HG02885 (cell line): ENCODE measurements at regions not wholly inside any gene's neighbourhood (a gene's known extent, or its start where the extent isn't known, plus 50 kb on each side); places are given as distances from the start of the nearest gene placed in this dataset.

Experiments
- ATAC-seq: cut with Tn5 transposase; IDR thresholded peaks from one replicate; pipeline ENCODE4 v1.9.1; 2021; ENCODE audit warnings: mild to moderate bottlenecking; ENCODE audit not compliant: unreplicated experiment, poor library complexity

- no peak for ATAC-seq
These were observed 50.8 kb upstream of the TSHZ2 start for GRCh38 chr20:52921340-52921739.

GRCh38 chr20:52918311-52918710, 53.8 kb upstream of the TSHZ2 start:
- ATAC-seq, result no peak

GRCh38 chr20:52915564-52915963, 56.6 kb upstream of the TSHZ2 start:
- ATAC-seq, result no peak

GRCh38 chr20:52914870-52915269, 57.3 kb upstream of the TSHZ2 start:
- ATAC-seq, result no peak

GRCh38 chr20:52913650-52914387, 58.3 kb upstream of the TSHZ2 start:
- ATAC-seq, result no peak

GRCh38 chr20:52905241-52905994, 66.7 kb upstream of the TSHZ2 start:
- no peak for ATAC-seq

- no peak for ATAC-seq
These were observed 67.3 kb upstream of the TSHZ2 start for GRCh38 chr20:52904837-52905236.

- ATAC-seq, result no peak
These were observed 73.0 kb upstream of the TSHZ2 start for GRCh38 chr20:52899041-52899608.

- ATAC-seq, result no peak
These were observed 75.8 kb upstream of the TSHZ2 start for GRCh38 chr20:52896348-52896747.

- no peak for ATAC-seq
These were observed 76.5 kb upstream of the TSHZ2 start for GRCh38 chr20:52895701-52896100.

- no peak for ATAC-seq
These were observed 76.9 kb upstream of the TSHZ2 start for GRCh38 chr20:52895235-52895634.

GRCh38 chr20:52893498-52893897, 78.7 kb upstream of the TSHZ2 start:
- ATAC-seq, result no peak

- no peak for ATAC-seq
These were observed 80.1 kb upstream of the TSHZ2 start for GRCh38 chr20:52892023-52892422.

GRCh38 chr20:52890130-52890529, 82.0 kb upstream of the TSHZ2 start:
- no peak for ATAC-seq

GRCh38 chr20:52889225-52889624, 82.9 kb upstream of the TSHZ2 start:
- no peak for ATAC-seq

- ATAC-seq, result no peak
These were observed 84.1 kb upstream of the TSHZ2 start for GRCh38 chr20:52888096-52888495.

- ATAC-seq, result no peak
These were observed 91.2 kb upstream of the TSHZ2 start for GRCh38 chr20:52880997-52881396.

- no peak for ATAC-seq
These were observed 91.9 kb upstream of the TSHZ2 start for GRCh38 chr20:52880259-52880658.

GRCh38 chr20:52874241-52874640, 97.9 kb upstream of the TSHZ2 start:
- ATAC-seq, result no peak

GRCh38 chr20:52869698-52870501, 102.3 kb upstream of the TSHZ2 start:
- ATAC-seq, result no peak

- ATAC-seq, result no peak
These were observed 102.9 kb upstream of the TSHZ2 start for GRCh38 chr20:52869276-52869675.
